ENCODE measurements at regions not wholly inside any gene's neighbourhood (a gene's known extent, or its start where the extent isn't known, plus 50 kb on each side); places are given as distances from the start of the nearest gene placed in this dataset.

DNA sequence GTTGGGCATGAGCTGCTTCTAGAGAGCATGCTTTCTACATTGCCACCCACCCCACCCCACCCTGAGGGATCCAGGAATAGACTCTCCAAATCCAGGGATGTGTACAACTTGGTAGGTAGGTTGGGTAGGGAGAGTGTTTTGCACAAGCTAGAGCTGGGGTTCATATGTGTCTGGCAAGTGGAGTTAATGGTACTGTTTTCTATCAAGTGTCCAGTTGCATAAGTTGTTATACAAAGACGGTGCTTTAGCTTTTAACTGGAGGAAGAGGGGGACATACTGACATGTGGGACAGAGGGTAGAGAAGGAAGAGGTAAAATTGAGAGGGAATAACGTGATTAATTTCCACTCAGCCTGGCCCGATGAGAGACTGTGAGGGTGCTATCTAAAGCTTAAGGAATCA is 51.0 kb upstream of the TNC start:
- DNase-seq = no peak

DNA sequence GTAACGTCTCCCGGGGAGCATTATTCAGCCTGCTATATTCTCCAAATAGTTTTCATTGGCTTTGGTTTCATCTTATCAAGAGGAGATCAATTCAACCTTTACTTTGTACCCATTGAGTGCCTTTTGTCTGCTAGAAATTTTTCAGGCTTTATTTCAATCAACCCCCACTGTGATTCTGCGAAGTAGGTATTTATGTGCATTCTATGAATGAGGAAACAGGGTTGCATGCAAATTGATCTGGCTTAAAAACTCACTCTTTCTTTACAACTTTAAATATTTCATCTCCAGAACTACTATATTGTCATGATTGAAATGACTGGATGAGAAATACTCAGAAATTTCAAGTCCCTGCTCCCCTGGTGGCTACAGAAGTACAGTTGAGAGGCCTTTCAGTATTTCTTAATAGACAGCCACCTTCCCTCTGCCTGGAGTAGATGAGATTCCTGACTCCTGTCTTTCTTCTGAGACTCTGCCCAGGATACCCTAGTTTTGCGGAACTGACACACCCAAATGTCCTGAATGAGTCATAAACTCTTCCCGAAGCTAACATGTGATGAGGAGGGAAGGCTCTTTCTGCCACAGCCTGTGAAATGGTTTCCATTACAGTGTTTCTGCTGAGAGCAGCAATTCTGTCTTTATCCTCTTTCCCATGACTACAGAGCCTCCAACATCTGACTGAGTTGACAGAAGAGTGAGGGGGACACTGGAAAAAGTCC is 52.6 kb upstream of the TNC start:
- no peak for DNase-seq

DNA sequence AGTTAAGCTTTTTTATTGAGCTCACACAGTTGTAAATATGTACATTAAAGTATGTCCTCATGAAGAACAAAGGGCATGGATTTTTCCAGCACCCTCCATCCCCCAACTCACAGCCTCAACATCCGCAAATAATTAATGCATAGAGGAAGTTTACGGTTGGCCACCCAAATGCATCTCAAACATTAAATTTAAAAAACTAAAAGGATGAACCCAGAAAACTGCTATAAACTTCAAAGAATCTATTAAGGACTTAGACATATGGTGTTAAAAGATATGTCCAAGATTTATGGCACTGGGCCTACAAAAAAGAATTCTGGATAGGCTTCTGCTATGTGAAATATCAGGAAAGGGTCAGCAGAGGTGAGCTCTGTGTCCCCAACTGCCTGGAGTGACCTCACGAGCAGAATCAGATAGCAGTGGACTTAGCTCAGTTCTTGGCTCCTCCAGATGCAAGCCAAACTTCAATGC is 54.0 kb upstream of the TNC start:
- no peak for DNase-seq

DNA sequence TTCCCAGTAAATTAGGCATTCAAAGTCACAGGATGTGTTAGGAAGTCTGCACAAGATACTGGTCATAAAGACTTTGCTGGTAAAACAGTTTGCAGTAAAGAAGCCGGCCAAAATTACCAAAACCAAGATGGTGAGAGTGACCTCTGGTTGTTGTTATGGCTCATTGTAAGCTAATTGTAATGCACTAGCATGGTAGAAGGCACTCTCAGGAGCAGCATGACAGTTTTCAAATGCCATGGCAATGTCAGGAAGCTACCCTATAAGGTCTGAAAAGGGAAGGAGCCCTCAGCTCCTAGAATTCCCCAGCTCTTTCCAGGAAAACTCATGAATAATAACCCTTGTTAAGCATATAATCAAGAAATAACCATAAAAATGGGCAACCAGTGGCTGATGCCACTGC is 64.3 kb upstream of the TNC start:
- DNase-seq = no peak

DNA sequence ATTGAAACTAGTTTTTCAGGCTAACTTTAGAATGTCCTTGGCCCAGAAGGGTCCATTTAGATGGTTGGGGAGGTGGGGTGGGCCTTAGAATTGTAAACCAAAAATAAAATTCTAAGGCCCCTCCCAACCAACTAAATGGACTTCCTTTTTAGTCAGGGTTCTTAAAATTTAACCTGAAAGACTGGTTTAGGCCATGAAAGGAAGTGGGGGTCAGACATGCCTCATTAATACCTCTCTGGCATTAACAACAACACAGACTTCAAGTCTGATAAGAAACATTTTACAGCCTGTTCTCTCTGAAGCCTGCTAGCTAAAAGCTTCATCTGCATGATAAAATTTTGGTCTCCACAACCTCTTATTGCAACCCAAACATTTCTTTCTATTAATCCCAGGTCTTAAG is 65.5 kb upstream of the TNC start:
- no peak for DNase-seq

DNA sequence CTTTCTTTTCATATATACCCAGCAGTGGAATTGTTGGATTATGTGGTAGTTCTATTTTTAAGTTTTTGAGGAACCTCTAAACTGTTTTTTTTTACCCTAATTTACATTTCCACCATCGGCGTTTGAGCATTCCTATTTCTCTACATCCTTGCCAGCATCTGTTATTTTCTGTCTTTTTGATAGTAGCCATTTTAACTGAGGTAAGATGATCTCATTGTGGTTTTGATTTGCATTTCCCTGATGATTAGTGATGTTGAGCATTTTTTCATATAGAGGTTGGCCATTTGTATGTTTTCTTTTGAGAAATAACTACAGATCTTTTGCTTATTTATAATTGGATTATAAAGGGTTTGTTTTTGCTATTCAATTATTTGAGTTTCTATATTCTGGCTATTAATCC is 71.7 kb upstream of the TNC start:
- no peak for DNase-seq

DNA sequence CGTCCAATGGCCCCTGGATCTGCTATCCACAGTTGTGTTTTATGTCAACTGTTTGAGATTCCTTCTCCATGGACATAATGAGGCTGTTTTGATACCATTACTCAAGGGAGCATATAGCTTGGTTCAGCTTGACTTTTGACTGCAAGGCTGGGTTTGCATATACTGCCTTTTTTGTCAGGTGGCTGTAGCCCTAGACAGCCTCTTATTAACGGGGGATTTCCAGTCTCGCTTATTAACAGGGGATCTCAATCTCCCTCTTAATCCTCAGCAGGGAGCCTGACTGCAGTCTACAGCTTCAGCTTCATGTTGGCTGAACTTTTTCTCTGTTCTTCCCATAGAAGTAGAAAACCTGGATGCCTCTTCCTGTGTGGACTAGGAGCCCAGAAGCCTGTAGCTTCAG is 73.7 kb upstream of the TNC start:
- no peak for DNase-seq

DNA sequence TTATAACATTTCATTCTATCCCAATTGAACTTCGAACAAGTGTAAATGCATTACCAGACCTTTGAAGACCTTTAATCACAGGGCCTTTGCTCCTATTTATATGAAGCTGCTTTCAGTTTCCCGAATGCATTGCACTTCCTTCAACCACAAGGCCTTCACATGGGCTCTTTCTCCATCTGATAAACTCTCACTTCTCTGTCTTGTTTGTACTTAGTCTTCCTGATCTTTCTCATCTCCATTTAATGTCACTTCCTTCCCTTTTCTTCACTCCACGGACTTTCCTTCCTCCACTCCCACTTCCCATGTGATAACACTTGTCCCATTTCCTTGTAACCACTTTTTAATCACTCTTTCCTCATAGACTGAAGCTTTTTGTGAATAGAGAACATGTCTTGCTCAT is 74.3 kb upstream of the TNC start:
- no peak for DNase-seq

DNA sequence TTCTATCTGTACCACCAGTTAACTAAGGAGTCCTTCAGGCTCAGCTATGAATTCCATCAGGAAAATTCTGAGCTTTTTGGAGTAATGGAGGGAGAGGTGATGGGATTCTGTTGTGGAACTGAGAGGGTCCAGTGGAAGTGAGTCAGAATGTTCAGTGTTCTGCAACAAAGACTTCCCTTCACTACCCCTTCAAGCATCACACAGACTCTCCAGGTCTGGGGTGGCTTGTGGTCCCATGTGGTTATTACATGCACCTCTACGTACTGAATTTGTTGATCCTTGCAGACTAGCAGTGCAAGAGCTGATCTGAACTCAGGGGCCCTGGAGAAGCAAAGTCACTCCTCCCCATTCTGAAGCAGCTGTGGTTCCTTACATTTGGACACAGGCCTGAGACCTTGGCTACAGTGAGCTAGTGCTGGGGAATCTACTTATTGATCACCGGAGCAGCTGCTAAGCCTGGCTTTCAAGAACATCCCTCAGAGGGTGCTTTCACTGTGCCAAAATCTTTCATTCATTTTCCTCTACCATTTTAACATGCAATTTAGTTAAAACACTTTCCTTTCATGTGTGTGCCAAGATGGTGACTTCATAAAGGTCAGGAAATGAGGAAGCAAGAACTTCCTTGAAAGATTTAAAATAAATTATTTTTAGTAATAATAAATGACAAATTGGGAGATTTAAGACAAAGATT is 75.0 kb upstream of the TNC start:
- no peak for DNase-seq

DNA sequence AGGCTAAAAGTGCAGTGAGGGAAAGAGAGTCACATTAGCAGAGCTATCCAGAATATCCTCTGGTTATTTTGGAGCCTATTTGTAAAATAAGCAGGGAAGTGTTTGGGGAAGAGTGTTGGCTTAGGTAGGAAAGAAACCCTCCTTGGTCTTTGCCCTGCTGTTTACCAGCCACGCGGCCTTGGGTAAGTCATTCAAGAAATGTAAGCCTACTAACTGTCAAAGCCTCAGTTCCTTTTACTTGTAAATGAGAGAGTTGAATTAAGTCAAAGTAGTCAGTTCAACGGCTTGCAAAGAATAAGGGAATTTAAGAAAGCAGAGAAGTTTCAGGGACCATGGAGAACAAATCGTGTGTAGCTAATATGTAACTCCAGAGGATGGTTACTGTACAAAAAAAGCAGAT is 75.8 kb upstream of the TNC start:
- DNase-seq = no peak

DNA sequence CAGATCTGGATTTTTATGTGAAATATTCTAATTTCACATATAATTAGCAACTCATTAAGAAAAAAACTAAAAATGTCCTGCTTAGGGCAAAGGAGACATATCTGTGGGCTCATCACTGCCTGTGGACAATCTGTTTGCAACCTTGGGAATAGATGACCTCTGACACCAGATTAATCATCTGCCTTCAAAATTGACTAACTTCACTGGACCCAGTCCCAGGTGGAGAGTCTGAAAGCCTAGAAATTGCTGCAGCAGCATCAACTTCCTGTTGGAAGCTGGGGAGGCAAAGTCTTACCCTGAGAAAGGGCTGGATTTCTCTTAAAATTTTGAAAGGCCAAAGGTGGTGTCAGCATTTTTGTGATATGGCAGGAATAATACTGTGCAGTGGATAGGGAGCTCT is 76.3 kb upstream of the TNC start:
- no peak for DNase-seq

DNA sequence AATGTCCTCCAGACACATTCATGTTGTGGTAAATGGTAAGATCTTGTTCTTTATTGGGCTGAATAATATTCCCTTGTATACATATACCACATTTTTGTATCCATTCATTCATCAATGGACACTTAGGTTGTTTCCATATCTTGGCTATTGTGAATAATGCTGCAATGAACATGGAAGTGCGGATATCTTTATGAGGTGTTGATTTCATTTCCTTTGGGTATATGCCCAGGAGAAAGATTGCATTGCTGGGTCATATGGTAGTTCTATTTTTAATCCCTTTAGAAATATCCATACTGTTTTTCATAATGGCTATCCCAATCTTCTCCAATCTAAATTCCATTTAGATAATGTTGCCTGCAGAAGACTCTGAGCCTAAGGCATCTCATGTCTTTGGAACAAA is 78.0 kb upstream of the TNC start:
- DNase-seq = no peak

DNA sequence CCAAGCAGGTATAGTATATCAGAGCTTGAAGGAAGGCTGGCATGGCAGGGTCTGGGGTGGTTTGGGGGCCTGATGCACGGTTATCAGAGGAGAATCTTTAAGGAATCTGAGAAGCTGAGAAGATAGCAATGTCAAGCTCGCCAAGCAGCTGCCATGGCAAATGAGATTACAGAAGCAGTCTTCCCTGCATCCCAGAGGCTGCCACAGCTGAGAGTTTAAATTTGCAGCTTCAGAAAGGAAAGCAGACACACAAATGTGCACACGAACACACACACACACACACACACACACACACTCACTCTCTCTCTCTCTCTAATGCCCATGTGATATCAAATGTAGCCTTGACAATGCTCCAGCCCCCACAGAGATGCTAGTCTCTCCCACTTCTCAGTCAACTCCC is 79.0 kb upstream of the TNC start:
- DNase-seq = no peak

DNA sequence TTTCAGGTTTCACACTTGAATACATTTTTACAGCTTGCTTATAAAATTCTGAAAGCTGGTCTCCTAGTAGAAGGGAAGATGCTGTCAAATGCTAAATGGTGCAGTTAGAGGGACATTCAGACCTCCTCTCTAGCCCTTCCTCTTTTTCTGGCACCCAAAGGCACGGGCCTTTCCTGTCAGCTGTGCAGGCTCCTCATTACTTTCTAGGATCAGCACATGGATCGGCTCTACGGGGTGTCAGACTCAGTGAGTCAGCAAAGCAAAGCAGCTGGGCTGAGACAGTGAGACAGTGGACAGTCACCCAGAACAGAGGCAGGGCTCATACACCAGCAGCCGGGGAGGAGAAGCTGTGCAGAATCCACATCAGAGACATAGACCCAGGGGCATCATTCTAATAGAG is 80.0 kb upstream of the TNC start:
- DNase-seq = no peak

DNA sequence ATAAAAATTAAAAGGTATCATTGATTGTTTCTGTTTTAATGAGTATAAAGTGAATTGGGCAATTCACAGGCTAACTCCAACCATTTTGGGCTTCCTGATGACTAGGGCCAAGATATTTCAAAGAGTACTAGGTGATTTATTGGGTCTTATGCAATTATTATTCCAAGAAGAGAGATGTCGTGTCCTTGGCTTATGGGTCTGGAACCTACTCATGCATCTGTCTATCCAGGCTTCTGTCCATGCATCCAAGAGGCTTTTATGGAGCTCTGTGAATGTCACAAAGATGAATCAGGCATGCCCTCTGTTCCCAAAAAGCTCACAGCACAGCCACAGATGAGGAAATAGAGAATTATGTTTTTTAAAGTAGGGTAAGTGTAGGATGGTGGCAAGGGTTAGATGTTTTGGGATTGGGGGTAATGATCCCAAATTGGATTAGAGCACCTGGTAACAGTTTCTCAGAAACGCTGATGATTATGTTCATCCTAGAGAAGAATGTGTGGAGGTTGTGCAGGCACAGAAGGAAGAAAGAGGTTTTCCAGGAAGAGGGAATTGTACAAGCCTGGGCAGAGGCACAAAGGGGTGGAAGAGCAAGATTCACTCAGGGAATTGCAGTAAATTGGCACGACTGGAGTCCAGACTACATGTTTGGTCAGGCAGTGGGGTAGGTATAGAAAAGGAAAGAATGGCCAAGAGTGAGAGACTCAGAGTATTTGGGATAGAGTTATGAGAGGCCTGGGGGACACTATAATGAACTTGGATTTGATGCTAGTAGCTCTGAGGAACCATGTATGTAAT is 83.0 kb upstream of the TNC start:
- no peak for DNase-seq

DNA sequence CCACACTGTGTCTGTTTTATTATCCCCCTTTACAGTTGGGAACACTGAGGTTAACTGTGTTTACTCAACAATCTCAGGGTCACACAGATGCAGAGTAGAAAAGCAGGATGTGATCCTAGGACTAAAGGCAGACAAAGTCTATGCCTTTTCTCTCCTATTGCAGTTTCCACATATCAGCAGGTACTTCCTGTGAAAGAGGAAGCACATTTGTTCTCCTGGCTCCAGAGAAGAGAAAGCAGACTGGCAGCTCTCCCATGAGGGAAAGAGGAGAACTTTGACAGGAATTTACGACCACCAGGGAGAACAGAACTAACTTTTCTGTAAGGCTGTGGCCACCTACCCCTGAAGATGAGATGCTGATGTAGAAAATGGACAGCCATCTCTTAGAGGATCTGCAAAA is 84.2 kb upstream of the TNC start:
- DNase-seq = no peak

DNA sequence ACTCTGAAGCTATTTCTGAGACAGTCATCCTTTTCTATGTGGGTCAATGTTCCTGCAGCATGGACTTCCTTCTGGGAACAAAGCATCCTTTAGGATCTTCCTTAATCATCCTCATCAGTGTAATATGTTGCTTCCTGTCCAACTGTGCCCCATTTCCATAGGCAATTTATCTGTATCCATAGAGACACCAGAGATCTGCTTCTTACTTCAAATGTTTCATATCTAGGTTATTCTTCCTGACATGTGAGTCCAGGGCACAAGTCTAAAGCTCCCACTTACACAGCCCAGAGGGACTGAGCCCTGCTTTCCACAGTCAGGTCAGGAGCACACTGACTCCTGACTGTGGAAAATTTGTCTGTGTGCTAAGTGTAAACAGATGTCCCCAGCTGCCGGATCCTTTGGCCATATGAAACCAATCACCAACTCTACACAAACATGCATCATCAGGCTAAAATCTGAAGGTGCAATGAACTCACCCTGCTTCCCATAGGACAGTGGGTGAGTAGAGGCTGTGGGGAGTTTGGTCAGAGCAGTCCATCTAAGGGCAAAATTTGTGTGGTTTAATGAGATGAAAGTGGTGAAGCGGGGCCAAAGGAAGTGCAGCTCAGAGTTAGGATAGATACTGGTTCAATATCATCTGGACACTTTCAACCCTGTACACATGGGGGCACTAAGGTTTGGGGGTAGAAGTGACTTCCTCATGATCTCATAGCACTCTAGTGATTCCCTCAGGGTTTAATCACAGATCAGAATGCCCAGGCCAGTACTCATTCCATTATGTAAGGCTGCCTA is 85.2 kb upstream of the TNC start:
- no peak for DNase-seq

DNA sequence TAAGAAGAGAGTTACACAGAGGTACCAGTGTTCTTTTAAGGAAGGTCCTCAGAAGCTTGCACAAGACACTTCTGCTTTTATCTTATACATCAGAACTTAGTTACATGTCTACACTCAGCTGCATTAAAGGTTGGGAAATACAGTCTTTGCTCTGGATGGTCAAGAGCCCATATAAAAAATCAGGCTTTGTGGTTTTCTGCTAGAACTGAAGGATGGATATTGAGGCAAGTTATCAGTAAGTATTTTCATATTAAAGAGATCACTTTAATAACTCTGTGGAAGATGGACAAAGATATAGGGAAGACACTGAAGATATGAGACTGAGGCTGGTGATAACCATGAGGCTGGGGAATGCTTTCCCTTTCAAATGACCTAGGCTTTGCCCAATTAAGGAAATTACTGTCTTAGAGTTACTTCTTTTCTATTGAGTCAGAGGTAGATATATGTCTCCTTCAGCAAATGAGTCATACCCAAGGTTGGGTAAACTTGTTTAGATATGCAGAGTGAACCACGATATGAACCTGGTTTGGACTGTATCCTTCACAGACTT is 87.0 kb upstream of the TNC start:
- DNase-seq = no peak

DNA sequence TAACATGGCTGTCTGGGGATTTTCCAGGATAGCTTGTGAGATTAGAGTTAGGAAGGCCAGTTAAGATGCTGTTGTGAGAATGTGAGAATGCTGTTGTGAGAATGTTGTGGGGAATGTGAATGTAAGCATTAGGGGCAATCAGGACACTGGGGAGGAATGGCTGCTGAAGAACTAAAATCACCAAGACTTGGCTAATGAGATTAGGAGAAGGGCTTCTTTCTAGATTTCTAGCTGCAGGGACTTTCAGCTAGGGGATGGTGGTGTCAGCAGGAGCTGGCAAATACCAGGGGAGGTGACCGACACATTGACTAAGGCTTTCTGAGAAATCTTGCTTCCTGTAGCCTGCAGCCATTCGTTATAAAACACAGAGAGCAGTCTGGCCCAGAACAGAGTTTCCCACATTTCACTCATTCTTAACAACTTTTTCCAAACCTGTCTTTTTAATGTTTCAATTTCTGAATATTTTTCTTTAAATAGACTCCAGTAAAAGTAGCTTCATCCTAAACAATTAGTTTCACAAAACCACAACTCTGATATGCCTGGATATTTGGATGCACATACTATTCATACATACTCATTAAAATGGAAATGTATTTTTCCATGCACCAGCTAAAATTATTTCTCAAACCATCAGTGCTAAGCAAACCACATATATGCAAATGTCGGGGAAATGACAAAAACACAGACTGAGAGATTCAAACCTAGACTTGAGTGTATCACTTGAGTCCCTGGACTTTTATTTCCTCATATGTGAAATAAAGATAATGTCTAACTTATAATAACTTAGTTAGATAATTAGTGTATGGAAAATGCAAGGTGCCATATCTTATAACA is 89.3 kb upstream of the TNC start:
- DNase-seq = no peak

DNA sequence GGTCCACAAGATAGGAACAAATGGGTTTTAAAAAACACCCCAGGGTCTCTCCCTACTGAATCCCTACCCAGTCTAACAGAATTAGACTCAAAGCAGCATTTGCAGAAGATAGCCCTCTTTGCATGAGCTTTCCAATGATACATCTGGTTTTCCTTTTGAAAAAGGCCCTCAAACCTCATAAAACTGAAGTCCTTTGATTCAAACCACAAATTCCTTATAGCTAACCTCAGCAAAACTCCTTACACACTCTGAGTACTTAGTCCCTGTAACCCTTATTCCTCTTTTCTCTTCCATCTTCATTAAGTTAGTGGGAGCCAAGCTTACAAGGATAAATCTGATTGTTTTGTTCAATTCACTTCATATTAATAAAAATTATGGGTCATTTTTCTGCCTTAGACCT is 90.5 kb upstream of the TNC start:
- DNase-seq = no peak

DNA sequence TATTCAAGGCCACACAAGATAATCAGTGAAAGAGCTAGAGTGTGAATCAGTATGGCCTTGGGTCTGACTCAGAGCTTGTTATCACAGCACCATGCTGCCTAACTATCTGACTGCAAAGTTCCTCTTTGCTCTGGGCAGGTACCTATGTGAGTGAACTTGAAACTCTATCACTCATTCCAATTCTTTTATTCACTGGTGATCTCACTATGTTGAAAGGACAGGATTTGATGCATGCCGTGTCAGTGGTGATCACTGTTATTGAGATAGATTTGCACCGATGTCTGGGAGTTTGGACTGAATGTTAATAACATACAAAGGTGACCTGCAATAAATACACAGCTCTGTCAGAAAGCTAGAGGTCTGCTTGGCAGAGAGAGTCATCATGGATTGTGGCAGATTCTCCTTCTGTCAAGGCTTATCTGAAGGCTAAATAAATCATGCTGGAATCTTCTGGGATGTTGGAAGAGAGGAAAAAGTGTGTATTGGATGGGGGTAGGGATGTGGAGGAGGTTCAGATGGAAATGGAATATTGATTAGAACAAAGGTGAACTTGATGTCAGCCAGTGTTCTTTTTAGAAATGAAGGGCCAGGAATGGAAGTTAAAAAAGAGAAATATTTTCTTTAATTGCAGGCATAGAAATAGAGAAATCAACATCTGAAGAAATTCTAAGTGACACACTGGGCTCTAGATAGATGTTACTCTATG is 91.8 kb upstream of the TNC start:
- no peak for DNase-seq

Measured in right forelimb (tissue), 1 donor.